ENCODE measurements at regions not wholly inside any gene's neighbourhood (a gene's known extent, or its start where the extent isn't known, plus 50 kb on each side); places are given as distances from the start of the nearest gene placed in this dataset.
"Not testable (repeated sequence)": the region's sequence is repeated elsewhere in the genome, so short reads cannot be mapped to it uniquely, and the experiment has no call there.

GRCh38 chr1:121036792-121037191 is 147.2 kb downstream of the PPIAL4A start:
- H3K27ac ChIP-seq (ENCODE audit: insufficient read length, low read depth, low read length); H3K27me3 Mint-ChIP-seq (ENCODE audit: low read depth); H3K79me2 ChIP-seq (ENCODE audit: insufficient read depth, low read length); H4K5ac ChIP-seq (ENCODE audit: insufficient read length, low read depth, low read length); H3K4ac ChIP-seq (ENCODE audit: low read depth, low read length); H3K9me3 ChIP-seq (ENCODE audit: control insufficient read depth, low read depth, low read length); H3K27ac Mint-ChIP-seq; H3K4me1 Mint-ChIP-seq; H3K9ac ChIP-seq (ENCODE audit: extremely low read depth, insufficient read length, low read length); H2BK20ac ChIP-seq (ENCODE audit: low read depth, low read length, poor library complexity, severe bottlenecking); H3K23ac ChIP-seq (ENCODE audit: insufficient read length, low read depth, low read length); DNase-seq; H2BK120ac ChIP-seq (ENCODE audit: low read depth, low read length, poor library complexity, severe bottlenecking); H4K8ac ChIP-seq (replicated peaks; ENCODE audit: insufficient read length, low read depth, low read length); H2AK5ac ChIP-seq (ENCODE audit: insufficient read length, low read length); H2AFZ ChIP-seq (ENCODE audit: low read length); H3K18ac ChIP-seq (ENCODE audit: insufficient read length, low read depth, low read length); H3K27me3 ChIP-seq (ENCODE audit: insufficient read depth, low read length); H3K56ac ChIP-seq (ENCODE audit: insufficient read length, low read depth, low read length); H3K4me1 ChIP-seq (ENCODE audit: insufficient read depth, low read length); H3K14ac ChIP-seq (ENCODE audit: insufficient read depth, low read length); H3K4me2 ChIP-seq (ENCODE audit: insufficient read depth, insufficient read length, low read length); H3T11ph ChIP-seq (ENCODE audit: low read length); H2BK15ac ChIP-seq (ENCODE audit: low read depth, low read length); H4K20me1 ChIP-seq (ENCODE audit: control insufficient read depth, insufficient read depth, insufficient read length); H3K9me3 Mint-ChIP-seq; H4K91ac ChIP-seq (ENCODE audit: insufficient read length, low read depth, low read length); H2BK5ac ChIP-seq (ENCODE audit: insufficient read length, low read length); H3K79me1 ChIP-seq (ENCODE audit: insufficient read depth, low read depth, low read length, poor library complexity, severe bottlenecking); H3K4me3 Mint-ChIP-seq; H2BK12ac ChIP-seq (ENCODE audit: insufficient read length, low read depth, low read length); H3K36me3 Mint-ChIP-seq (ENCODE audit: insufficient read depth in 1 of 3, low read depth in 3 of 3); H3K23me2 ChIP-seq (ENCODE audit: insufficient read length, low read depth, low read length, poor library complexity, severe bottlenecking): not testable (repeated sequence)
- no CpG with 5 or more reads among the region's 4 CpGs for WGBS (ENCODE audit: extremely low coverage, insufficient read length, low lambda C conversion rate)

DNA sequence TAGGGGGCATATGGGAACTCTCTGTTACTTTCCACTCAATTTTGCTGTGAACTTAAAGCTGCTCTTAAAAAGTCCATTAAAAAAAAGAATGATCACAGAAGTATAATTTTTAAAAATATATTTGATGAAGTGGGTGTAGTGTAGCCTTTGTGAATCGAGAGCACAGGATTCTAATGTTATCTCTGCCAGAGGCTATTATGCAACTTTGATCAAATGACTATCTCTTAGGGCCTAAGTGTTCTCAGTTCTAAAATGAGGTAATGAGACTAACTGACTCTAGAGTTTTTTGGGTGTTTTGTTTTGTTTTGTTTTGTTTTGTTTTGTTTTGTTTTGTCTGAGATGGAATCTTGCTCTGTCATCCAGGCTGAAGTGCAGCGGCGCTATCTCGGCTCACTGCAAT is 143.2 kb downstream of the FAM72B start:
- H4K8ac ChIP-seq (replicated peaks; ENCODE audit: insufficient read length, low read depth, low read length); H2AK5ac ChIP-seq (ENCODE audit: insufficient read length, low read length); H3K27me3 ChIP-seq (ENCODE audit: insufficient read depth, low read length); H3K4me1 Mint-ChIP-seq; H2BK12ac ChIP-seq (ENCODE audit: insufficient read length, low read depth, low read length); H2BK15ac ChIP-seq (ENCODE audit: low read depth, low read length); H3K27ac ChIP-seq (ENCODE audit: insufficient read length, low read depth, low read length); H4K91ac ChIP-seq (ENCODE audit: insufficient read length, low read depth, low read length); H3K27me3 Mint-ChIP-seq (ENCODE audit: low read depth); H4K5ac ChIP-seq (ENCODE audit: insufficient read length, low read depth, low read length); H3K9me3 Mint-ChIP-seq; H3K4me2 ChIP-seq (ENCODE audit: insufficient read depth, insufficient read length, low read length); H3K4me1 ChIP-seq (ENCODE audit: insufficient read depth, low read length); H3K9me3 ChIP-seq (ENCODE audit: control insufficient read depth, low read depth, low read length); H3K27ac Mint-ChIP-seq; DNase-seq; H3T11ph ChIP-seq (ENCODE audit: low read length); H2BK20ac ChIP-seq (ENCODE audit: low read depth, low read length, poor library complexity, severe bottlenecking); H3K4ac ChIP-seq (ENCODE audit: low read depth, low read length); H3K18ac ChIP-seq (ENCODE audit: insufficient read length, low read depth, low read length); H3K14ac ChIP-seq (ENCODE audit: insufficient read depth, low read length); H3K4me3 Mint-ChIP-seq; H3K23me2 ChIP-seq (ENCODE audit: insufficient read length, low read depth, low read length, poor library complexity, severe bottlenecking); H2AFZ ChIP-seq (ENCODE audit: low read length); H3K79me2 ChIP-seq (ENCODE audit: insufficient read depth, low read length); H4K20me1 ChIP-seq (ENCODE audit: control insufficient read depth, insufficient read depth, insufficient read length); H3K56ac ChIP-seq (ENCODE audit: insufficient read length, low read depth, low read length); H3K9ac ChIP-seq (ENCODE audit: extremely low read depth, insufficient read length, low read length); H3K36me3 Mint-ChIP-seq (ENCODE audit: insufficient read depth in 1 of 3, low read depth in 3 of 3); H2BK120ac ChIP-seq (ENCODE audit: low read depth, low read length, poor library complexity, severe bottlenecking); H3K23ac ChIP-seq (ENCODE audit: insufficient read length, low read depth, low read length); H2BK5ac ChIP-seq (ENCODE audit: insufficient read length, low read length); H3K79me1 ChIP-seq (ENCODE audit: insufficient read depth, low read depth, low read length, poor library complexity, severe bottlenecking): not testable (repeated sequence)
- WGBS (ENCODE audit: extremely low coverage, insufficient read length, low lambda C conversion rate): no CpG with 5 or more reads among the region's 4 CpGs

DNA sequence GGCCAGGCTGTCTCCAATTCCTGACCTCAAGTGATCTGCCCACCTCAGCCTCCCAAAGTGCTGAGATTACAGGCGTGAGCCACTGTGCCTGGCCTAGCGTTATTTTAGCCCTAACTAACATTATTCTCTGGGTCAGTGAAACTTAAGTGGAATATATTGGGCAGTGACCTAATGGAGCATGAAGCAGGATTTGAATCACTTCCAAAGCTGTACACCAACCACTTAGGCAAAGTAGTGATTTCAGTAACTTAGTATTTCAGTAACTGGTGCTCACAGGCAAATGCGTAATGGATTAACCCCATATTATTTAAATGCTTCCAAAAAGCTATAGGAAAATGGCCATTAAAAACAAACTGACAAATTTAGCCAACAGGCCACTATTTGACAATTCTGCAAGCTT is 142.6 kb downstream of the FAM72B start:
- not testable (repeated sequence) for H4K91ac ChIP-seq (ENCODE audit: insufficient read length, low read depth, low read length); H3K23me2 ChIP-seq (ENCODE audit: insufficient read length, low read depth, low read length, poor library complexity, severe bottlenecking); H3K4me1 Mint-ChIP-seq; H3K4ac ChIP-seq (ENCODE audit: low read depth, low read length); H3K18ac ChIP-seq (ENCODE audit: insufficient read length, low read depth, low read length); H4K8ac ChIP-seq (replicated peaks; ENCODE audit: insufficient read length, low read depth, low read length); H3K27ac Mint-ChIP-seq; H3T11ph ChIP-seq (ENCODE audit: low read length); H3K14ac ChIP-seq (ENCODE audit: insufficient read depth, low read length); H3K9me3 Mint-ChIP-seq; H2AK5ac ChIP-seq (ENCODE audit: insufficient read length, low read length); H3K79me1 ChIP-seq (ENCODE audit: insufficient read depth, low read depth, low read length, poor library complexity, severe bottlenecking); H3K9ac ChIP-seq (ENCODE audit: extremely low read depth, insufficient read length, low read length); H4K5ac ChIP-seq (ENCODE audit: insufficient read length, low read depth, low read length); H3K4me1 ChIP-seq (ENCODE audit: insufficient read depth, low read length); H3K56ac ChIP-seq (ENCODE audit: insufficient read length, low read depth, low read length); H3K36me3 Mint-ChIP-seq (ENCODE audit: insufficient read depth in 1 of 3, low read depth in 3 of 3); H3K27ac ChIP-seq (ENCODE audit: insufficient read length, low read depth, low read length); H3K79me2 ChIP-seq (ENCODE audit: insufficient read depth, low read length); H3K27me3 ChIP-seq (ENCODE audit: insufficient read depth, low read length); H2BK12ac ChIP-seq (ENCODE audit: insufficient read length, low read depth, low read length); H2BK20ac ChIP-seq (ENCODE audit: low read depth, low read length, poor library complexity, severe bottlenecking); H4K20me1 ChIP-seq (ENCODE audit: control insufficient read depth, insufficient read depth, insufficient read length); H2BK5ac ChIP-seq (ENCODE audit: insufficient read length, low read length); H2AFZ ChIP-seq (ENCODE audit: low read length); H3K27me3 Mint-ChIP-seq (ENCODE audit: low read depth); H3K23ac ChIP-seq (ENCODE audit: insufficient read length, low read depth, low read length); DNase-seq; H3K9me3 ChIP-seq (ENCODE audit: control insufficient read depth, low read depth, low read length); H2BK15ac ChIP-seq (ENCODE audit: low read depth, low read length); H3K4me2 ChIP-seq (ENCODE audit: insufficient read depth, insufficient read length, low read length); H3K4me3 Mint-ChIP-seq; H2BK120ac ChIP-seq (ENCODE audit: low read depth, low read length, poor library complexity, severe bottlenecking)
- no CpG with 5 or more reads among the region's 3 CpGs for WGBS (ENCODE audit: extremely low coverage, insufficient read length, low lambda C conversion rate)
